SK-MEL-5 (cell line): ENCODE measurements at regions not wholly inside any gene's neighbourhood (a gene's known extent, or its start where the extent isn't known, plus 50 kb on each side); places are given as distances from the start of the nearest gene placed in this dataset.
"Not testable (repeated sequence)": the region's sequence is repeated elsewhere in the genome, so short reads cannot be mapped to it uniquely, and the experiment has no call there.

ENCODE experiments used
- DNase-seq: peaks from one replicate; pipeline ENCODE4 v3.0.0-alpha.2; 2016; ENCODE audit warnings: low read depth, low spot score
- in situ Hi-C: cut with HindIII; loops from 2 replicates; pipeline ENCODE4 v1.10.0; 2016; ENCODE audit warnings: low sequenced_read_pairs, high pct_unique_total_duplicates, low pct_unique_long_range_greater_than_20kb

- in situ Hi-C loops = no loop called here
- no peak for DNase-seq
Observed at GRCh38 chr7:108627476-108628051, 57.9 kb downstream of the DNAJB9 start.

DNA sequence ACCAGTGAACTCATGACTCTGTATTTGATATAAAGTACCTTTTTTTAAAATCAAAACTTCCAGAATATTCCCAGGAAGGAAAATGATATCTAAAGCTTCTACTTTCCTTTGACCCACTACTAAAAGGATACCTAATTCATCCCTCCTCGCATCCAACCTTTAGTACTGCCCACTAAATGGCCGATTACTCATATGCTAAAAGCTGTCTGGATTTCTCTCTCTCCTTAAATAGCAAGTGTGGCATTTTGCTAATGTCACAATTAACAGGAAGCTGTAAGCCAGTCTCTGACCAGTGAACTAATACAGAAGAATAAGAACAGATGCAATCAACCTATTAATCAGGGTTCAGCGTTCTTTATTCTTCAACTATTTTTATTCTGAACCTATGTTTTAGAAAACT lies 59.0 kb downstream of the DNAJB9 start:
- in situ Hi-C loops = no loop called here
- DNase-seq = no peak

- DNase-seq = no peak
- in situ Hi-C loops = no loop called here
Observed at GRCh38 chr7:108629651-108630400, 60.2 kb downstream of the DNAJB9 start.

DNA sequence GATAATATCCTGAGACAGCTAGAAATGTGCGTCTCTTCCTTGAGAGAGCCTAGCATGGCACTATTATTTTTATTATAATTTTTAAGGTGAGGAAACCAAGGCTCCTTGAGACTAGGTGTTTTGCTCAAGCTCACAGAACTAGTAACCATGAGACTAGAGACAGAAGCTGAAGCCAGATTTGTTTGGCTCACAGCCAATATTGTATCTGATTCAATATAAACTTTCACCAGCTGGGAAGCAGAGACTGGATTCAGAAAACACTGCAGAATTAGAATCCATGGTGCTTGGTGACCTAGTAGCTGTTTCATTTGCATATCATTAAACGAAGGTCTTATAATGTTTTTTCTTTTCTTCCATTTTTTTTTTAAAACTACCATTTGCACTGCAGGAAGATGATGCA lies 64.4 kb downstream of the DNAJB9 start:
- in situ Hi-C loops = no loop called here
- DNase-seq = no peak

DNA sequence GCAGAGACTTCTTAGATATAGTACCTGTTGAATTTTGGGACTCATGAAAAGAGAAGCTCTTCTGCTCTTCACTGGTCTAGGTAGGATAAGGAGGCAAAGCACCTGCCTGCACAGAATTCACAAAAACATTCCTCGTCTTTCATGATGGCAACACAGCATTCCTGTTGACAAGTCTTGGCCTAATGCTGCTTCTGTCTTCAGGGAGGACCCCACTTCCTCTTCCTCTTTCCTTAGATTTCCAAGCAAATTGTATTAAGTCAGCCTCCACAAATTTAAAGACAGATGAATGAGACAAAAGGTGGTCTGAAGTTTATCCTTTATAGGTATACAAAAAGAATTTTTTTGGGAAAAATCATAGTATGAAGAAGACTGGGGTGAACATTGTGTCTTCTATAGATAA lies 64.9 kb downstream of the DNAJB9 start:
- in situ Hi-C loops = no loop called here
- DNase-seq = no peak

- in situ Hi-C loops = no loop called here
- no peak for DNase-seq
Observed at GRCh38 chr7:108637049-108637621, 67.5 kb downstream of the DNAJB9 start.

GRCh38 chr7:108642126-108642525 lies 72.5 kb downstream of the DNAJB9 start:
- in situ Hi-C loops = no loop called here
- DNase-seq = no peak

GRCh38 chr7:108643136-108643535 lies 73.5 kb downstream of the DNAJB9 start:
- in situ Hi-C loops = no loop called here
- DNase-seq = no peak

- in situ Hi-C loops = no loop called here
- DNase-seq = no peak
Observed at GRCh38 chr7:108648989-108649388, 79.3 kb downstream of the DNAJB9 start.

DNA sequence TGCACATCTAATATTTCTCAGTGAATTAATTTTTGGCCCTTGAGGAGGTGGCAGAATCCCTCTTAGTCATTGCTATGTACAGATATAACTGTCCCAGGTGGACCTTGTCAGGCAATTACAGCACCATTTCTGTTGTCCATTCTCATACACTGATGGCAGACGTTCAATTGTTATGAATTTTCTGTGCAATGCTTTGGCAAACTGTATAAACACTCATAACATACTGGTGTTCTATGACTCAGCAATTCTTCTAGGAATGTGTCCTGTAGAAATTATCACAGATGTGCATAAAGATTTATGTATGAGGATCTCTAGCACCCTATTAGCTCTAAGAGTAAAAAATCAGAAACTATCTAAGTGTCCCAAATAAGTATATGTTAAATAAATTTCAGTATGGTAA lies 80.8 kb downstream of the DNAJB9 start:
- no peak for DNase-seq
- in situ Hi-C loops = no loop called here

DNA sequence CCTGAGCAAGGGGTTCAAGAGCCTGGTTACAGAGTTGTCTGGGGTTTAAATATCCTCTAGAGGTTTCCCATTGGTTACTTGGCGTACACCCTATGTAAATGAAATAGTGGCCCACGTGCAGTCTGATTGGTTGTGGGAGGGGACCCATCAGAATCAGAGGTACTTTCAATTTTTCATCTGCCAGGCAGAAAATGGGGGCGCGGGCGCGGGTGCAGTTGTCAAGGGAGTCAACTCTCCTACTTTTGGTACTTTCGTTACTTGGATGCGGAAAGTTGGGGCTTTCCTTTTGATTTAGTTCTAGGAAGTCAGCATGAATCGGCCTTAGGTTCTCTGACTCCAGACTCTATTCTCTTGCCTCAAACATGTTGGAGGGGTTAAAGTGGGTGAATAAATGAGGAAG lies 83.2 kb downstream of the DNAJB9 start:
- no peak for DNase-seq
- in situ Hi-C loops = no loop called here

DNA sequence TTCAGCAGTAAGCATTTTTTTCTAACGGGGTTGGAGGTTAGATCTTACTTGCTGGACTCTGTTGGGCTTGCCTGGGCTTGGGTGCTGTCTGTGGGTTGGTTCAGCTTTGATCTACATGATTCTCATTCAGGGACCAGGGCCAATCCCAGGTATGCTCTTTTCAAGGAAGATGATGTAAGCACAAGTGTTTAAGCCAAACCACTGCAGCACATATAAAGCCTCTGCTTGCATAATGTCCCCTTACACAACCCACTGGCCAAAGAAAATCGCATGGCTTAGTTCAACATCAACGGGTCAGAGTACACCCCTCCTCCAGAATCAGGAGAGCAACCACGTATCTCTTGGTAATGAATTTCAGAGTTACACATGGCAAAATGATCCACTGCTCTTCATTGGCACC lies 83.9 kb downstream of the DNAJB9 start:
- in situ Hi-C loops = no loop called here
- DNase-seq = no peak

GRCh38 chr7:108657140-108657726 lies 87.6 kb downstream of the DNAJB9 start:
- DNase-seq, in situ Hi-C loops: not testable (repeated sequence)

DNA sequence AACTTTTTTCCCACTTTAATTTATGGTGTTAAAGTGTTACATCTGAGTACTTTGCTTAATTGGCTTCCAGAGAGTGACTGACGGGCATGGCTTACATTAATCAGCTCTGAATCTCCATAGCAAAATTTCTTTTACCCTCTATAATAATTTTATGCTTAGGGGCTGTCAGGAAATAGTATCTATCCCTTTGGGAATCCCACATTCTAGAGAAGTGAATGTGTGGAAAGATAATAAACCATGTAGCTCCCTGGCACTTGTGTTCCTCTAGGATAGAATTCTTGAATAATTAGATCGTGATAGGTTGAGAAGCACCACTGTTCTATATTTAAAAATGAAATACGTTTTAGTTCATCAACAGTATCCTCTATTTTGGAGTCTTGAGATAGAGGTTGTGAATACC lies 89.6 kb downstream of the DNAJB9 start:
- in situ Hi-C loops = no loop called here
- DNase-seq = no peak

GRCh38 chr7:108659867-108660266 lies 90.2 kb downstream of the DNAJB9 start:
- in situ Hi-C loops = no loop called here
- DNase-seq = no peak

GRCh38 chr7:108660465-108660864 lies 90.8 kb downstream of the DNAJB9 start:
- peak; percentile 37 for DNase-seq
- in situ Hi-C loops = no loop called here

DNA sequence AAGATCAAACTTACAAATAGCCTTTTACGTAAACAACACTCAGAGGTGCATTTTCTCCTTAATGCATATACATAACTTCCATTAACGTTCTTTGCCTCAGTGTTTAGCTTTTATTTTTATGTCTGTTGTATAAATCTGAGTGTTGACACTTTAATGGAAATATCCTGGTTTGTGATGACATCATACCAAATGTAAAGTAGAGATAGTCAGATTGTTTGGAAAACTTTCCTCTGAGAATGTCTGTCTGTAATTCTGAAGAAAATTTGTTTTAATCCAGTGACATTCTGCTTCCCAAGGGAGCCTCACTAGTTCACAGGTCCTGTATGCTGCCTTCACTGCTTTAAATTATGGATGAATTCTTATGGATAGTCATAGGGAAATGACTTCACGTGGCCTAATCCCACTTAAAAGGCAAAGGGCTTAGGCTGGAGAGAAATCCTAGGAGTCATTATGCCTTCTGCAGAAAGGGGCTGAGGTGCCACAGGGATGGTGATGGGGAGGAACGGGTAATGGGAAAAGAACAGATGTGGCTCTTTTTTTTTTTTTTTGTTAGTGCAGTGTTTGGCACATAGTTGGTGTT lies 93.2 kb downstream of the DNAJB9 start:
- DNase-seq = no peak
- in situ Hi-C loops = no loop called here

DNA sequence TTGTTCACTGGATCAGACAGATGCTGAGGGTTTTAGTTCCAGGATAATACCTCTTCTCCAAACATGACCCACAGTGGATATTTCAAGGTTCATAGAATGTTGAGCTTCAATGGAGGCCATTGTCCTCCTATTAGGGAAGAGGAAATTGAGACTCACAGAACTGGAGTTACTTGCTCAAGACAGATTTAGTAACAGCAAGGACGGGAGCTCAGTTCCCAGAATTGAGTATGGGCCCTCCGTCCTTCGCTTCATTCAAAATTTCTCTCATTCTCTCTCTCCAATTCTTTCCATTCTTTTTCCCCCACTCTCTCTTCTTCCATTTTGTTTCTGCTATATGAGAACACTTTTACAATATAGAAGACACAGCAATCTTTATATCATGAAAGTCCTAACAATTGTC lies 94.0 kb downstream of the DNAJB9 start:
- in situ Hi-C loops = no loop called here
- DNase-seq = no peak

- no peak for DNase-seq
- in situ Hi-C loops = no loop called here
Observed at GRCh38 chr7:108667216-108667615, 97.5 kb downstream of the DNAJB9 start.
